Trophoblast cell (in vitro differentiated cells and primary cell): ENCODE measurements at regions not wholly inside any gene's neighbourhood (a gene's known extent, or its start where the extent isn't known, plus 50 kb on each side); places are given as distances from the start of the nearest gene placed in this dataset.
"Not testable (repeated sequence)": the region's sequence is repeated elsewhere in the genome, so short reads cannot be mapped to it uniquely, and the experiment has no call there.

Source experiments
- DNase-seq, 2 donors: peaks; one replicate each; pipeline ENCODE4 v3.0.0-alpha.2; 2016
- H2AFZ ChIP-seq: 2 replicates; pipeline ENCODE4 v1.6.1; 2013; ENCODE audit warnings: low read length, moderate library complexity, mild to moderate bottlenecking; ENCODE audit not compliant: insufficient read depth, poor library complexity
- H2AK5ac ChIP-seq: 2 replicates; pipeline ENCODE4 v1.6.1; 2013; ENCODE audit warnings: mild to moderate bottlenecking, low read length
- H2BK120ac ChIP-seq: 2 replicates; pipeline ENCODE4 v1.6.1; 2013; ENCODE audit warnings: low read length, mild to moderate bottlenecking, moderate library complexity; ENCODE audit not compliant: insufficient read depth, poor library complexity
- H2BK12ac ChIP-seq: 2 replicates; pipeline ENCODE4 v1.6.1; 2013; ENCODE audit warnings: mild to moderate bottlenecking, low read length, moderate library complexity
- H2BK5ac ChIP-seq: 2 replicates; pipeline ENCODE4 v1.6.1; 2013; ENCODE audit warnings: low read length, low read depth, moderate library complexity, mild to moderate bottlenecking; ENCODE audit not compliant: poor library complexity
- H3K14ac ChIP-seq: 2 replicates; pipeline ENCODE4 v1.6.1; 2013; ENCODE audit warnings: mild to moderate bottlenecking, low read length
- H3K18ac ChIP-seq: 2 replicates; pipeline ENCODE4 v1.6.1; 2013; ENCODE audit warnings: mild to moderate bottlenecking, low read length
- H3K23ac ChIP-seq: 2 replicates; pipeline ENCODE4 v1.6.1; 2013; ENCODE audit warnings: low read length
- H3K27ac ChIP-seq: 2 replicates; pipeline ENCODE4 v1.5.1; 2013; ENCODE audit warnings: low read depth, mild to moderate bottlenecking, inconsistent platforms, low read length, moderate library complexity
- H3K27me3 ChIP-seq: 2 replicates; pipeline ENCODE4 v1.6.1; 2013; ENCODE audit warnings: inconsistent platforms, mild to moderate bottlenecking, low read length, moderate library complexity; ENCODE audit not compliant: insufficient read depth
- H3K36me3 ChIP-seq, 2 experiments: 1 replicate in 1 of 2; 2 replicates in 1 of 2; pipeline ENCODE4 v1.6.1; 2013; ENCODE audit warnings: low read length in 2 of 2, mild to moderate bottlenecking in 2 of 2, moderate library complexity in 1 of 2; ENCODE audit not compliant: insufficient read depth in 2 of 2, control insufficient read depth in 1 of 2
- H3K4ac ChIP-seq: 2 replicates; pipeline ENCODE4 v1.6.1; 2013; ENCODE audit warnings: low read depth, mild to moderate bottlenecking, low read length, moderate library complexity
- H3K4me1 ChIP-seq, 2 experiments: 1 replicate in 1 of 2; 2 replicates in 1 of 2; pipeline ENCODE4 v1.6.1; 2013; ENCODE audit warnings: low read length in 2 of 2, mild to moderate bottlenecking in 2 of 2, moderate library complexity in 1 of 2; ENCODE audit not compliant: insufficient read depth in 2 of 2, control insufficient read depth in 1 of 2
- H3K4me2 ChIP-seq: 2 replicates; pipeline ENCODE4 v1.6.1; 2013; ENCODE audit warnings: inconsistent platforms, mild to moderate bottlenecking, low read length, moderate library complexity
- H3K4me3 ChIP-seq: 2 replicates; pipeline ENCODE4 v1.5.1; 2013; ENCODE audit warnings: mild to moderate bottlenecking, low read depth, low read length, inconsistent platforms
- H3K79me1 ChIP-seq: one replicate; pipeline ENCODE4 v1.6.1; 2013; ENCODE audit warnings: low read length
- H3K79me2 ChIP-seq: 2 replicates; pipeline ENCODE4 v1.6.1; 2013; ENCODE audit warnings: low read length, mild to moderate bottlenecking; ENCODE audit not compliant: control insufficient read depth, insufficient read depth, poor library complexity
- H3K9ac ChIP-seq: 2 replicates; pipeline ENCODE4 v1.6.1; 2013; ENCODE audit warnings: mild to moderate bottlenecking, low read length
- H3K9me3 ChIP-seq: 2 replicates; pipeline ENCODE4 v1.6.1; 2013; ENCODE audit warnings: low read depth, mild to moderate bottlenecking, control low read depth, inconsistent platforms, low read length; ENCODE audit not compliant: insufficient read depth
- H4K12ac ChIP-seq: 2 replicates; pipeline ENCODE4 v1.6.1; 2013; ENCODE audit warnings: low read depth, mild to moderate bottlenecking, low read length, moderate library complexity
- H4K8ac ChIP-seq: 2 replicates; pipeline ENCODE4 v1.6.1; 2013; ENCODE audit warnings: low read depth, mild to moderate bottlenecking, low read length, moderate library complexity
- H4K91ac ChIP-seq: one replicate; pipeline ENCODE4 v1.6.1; 2013; ENCODE audit warnings: low read depth, mild to moderate bottlenecking, low read length, moderate library complexity
- WGBS: extraction: QIAGEN DNeasy Blood & Tissue Kit; methylation state at CpG from one replicate; pipeline ENCODE4 v1.1.7; 2013; ENCODE audit warnings: missing lambda C conversion rate; ENCODE audit not compliant: insufficient read length, insufficient coverage; ENCODE audit errors: extremely low coverage; 5-methylcytosine and 5-hydroxymethylcytosine counted together

DNA sequence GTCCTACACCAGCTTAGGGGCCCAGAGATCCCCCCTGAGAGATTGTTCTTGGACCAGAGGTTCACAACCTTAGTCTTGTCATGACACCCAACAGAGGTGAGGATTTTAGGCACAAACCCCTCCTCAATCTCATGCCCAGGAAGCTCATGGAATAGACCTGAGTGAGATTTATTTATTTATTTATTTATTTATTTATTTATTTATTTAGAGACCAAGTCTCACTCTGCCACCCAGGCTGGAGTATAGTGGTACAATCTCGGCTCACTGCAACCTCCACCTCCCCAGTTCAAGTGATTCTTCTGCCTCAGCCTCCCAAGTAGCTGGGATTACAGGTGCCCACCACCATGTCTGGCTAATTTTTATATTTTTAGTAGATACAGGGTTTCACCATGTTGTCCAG, 71.4 kb upstream of the TSC22D1 start:
- not testable (repeated sequence) for H2AFZ ChIP-seq, H3K36me3 ChIP-seq, H3K14ac ChIP-seq, H3K4ac ChIP-seq, H2BK120ac ChIP-seq, H3K79me2 ChIP-seq, H4K12ac ChIP-seq, H3K9me3 ChIP-seq, H3K27me3 ChIP-seq, H2BK12ac ChIP-seq, H2BK5ac ChIP-seq, H3K79me1 ChIP-seq, H4K91ac ChIP-seq, H3K18ac ChIP-seq, H3K4me1 ChIP-seq, H4K8ac ChIP-seq, H3K4me3 ChIP-seq, H3K4me2 ChIP-seq, H2AK5ac ChIP-seq, H3K27ac ChIP-seq, H3K23ac ChIP-seq, DNase-seq, H3K9ac ChIP-seq
- no CpG with 5 or more reads among the region's 1 CpG for WGBS

DNA sequence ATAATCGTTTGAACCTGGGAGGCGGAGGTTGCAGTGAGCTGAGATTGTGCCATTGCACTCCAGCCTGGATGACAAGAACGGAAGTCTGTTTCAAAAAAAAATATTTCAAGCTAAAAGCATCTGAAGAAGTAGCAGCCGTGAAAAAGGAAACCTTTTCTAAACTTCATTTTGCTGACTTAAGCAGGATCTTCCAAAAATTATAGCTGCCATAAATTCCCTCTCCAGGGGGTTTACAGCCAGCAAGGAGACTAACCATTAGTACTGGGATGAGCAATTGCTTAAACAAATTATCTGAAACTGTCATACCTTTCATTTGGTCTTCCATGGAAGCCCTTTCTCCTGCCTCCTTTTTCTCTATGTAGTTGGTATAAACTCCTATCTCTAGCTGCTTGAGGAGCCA, 69.9 kb upstream of the TSC22D1 start:
- no CpG with 5 or more reads among the region's 4 CpGs for WGBS
- Histone ChIP-seq H3K4ac (no peak overlapping the region), H4K91ac (no peak overlapping the region), H3K27ac (no peak overlapping the region), H3K4me2 (no peak overlapping the region), H3K79me1 (no peaks in the 10 kb centered on the region), H3K27me3 (no peaks in the 10 kb centered on the region), H3K18ac (no peak overlapping the region), H4K8ac (no peak overlapping the region), H3K9ac (no peak overlapping the region), H2BK12ac (no peak overlapping the region), H3K4me1 (no peaks in the 10 kb centered on the region), H2BK120ac (no peak overlapping the region), H3K23ac (no peak overlapping the region), H3K4me3 (no peak overlapping the region), H2AK5ac (no peak overlapping the region), H2BK5ac (no peak overlapping the region), H3K79me2 (no peaks in the 10 kb centered on the region), H3K9me3 (no peaks in the 10 kb centered on the region), H2AFZ (no peak overlapping the region), H3K36me3 (no peaks in the 10 kb centered on the region), H4K12ac (no peak overlapping the region), H3K14ac (no peak overlapping the region)
- no peak for DNase-seq

DNA sequence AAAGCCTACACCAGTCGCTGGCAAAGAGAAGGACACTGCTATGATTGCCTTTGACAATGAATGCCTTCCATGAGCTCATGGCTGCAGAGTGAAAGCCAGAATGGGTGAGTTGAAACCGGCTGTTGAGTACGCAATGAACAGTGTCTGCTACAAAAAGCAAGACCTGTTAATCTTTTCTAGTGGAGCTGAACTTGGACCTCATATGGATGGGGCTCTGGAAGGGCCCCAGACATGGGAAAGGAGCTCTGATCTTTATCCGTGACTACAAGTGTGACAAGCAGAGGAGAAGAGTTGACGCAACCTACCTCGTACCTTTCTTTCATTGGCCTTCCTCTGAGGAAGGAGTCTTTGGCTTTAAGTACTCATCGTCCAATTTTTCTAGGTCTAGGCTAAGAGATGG, 67.1 kb upstream of the TSC22D1 start:
- H3K18ac ChIP-seq, result no peak overlapping the region
- no peaks in the 10 kb centered on the region for H3K79me1 ChIP-seq
- H3K27me3 ChIP-seq, result no peaks in the 10 kb centered on the region
- no peak overlapping the region for H3K4me2 ChIP-seq
- no peaks in the 10 kb centered on the region for H3K4me1 ChIP-seq
- no peak overlapping the region for H4K12ac ChIP-seq
- H2AFZ ChIP-seq, result no peak overlapping the region
- H2BK5ac ChIP-seq, result no peak overlapping the region
- H4K8ac ChIP-seq, result no peak overlapping the region
- H4K91ac ChIP-seq, result no peak overlapping the region
- H2BK12ac ChIP-seq, result no peak overlapping the region
- no CpG with 5 or more reads among the region's 7 CpGs for WGBS
- no peaks in the 10 kb centered on the region for H3K9me3 ChIP-seq
- no peak overlapping the region for H3K9ac ChIP-seq
- no peak overlapping the region for H3K23ac ChIP-seq
- H2BK120ac ChIP-seq, result no peak overlapping the region
- H3K4ac ChIP-seq, result no peak overlapping the region
- H2AK5ac ChIP-seq, result no peak overlapping the region
- no peaks in the 10 kb centered on the region for H3K36me3 ChIP-seq
- H3K27ac ChIP-seq, result no peak overlapping the region
- no peak overlapping the region for H3K14ac ChIP-seq
- H3K4me3 ChIP-seq, result no peak overlapping the region
- no peaks in the 10 kb centered on the region for H3K79me2 ChIP-seq
- DNase-seq, result no peak

DNA sequence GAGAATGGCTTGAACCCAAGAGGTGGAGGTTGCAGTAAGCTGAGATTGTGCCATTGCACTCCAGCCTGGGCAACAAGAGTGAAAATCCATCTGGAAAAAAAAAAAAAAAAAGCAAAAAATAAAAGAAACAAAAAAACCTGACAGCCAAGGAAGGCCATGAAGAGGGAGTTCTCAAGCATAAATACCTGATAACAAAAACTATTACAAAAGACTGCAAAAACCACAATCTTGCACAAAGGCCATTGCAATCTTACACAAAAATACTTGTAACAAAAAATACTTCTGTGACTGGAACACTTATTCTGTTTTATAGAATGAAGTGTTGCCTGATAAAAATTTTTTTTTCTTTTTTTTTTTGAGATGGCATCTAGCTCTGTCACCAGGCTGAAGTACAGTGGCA, 61.5 kb upstream of the TSC22D1 start:
- peaks cover 2% of the 10 kb centered on the region for H3K9me3 ChIP-seq
- H3K27ac ChIP-seq, result no peak overlapping the region
- no peak overlapping the region for H3K23ac ChIP-seq
- no peak overlapping the region for H2BK12ac ChIP-seq
- H2AK5ac ChIP-seq, result no peak overlapping the region
- no peaks in the 10 kb centered on the region for H3K79me1 ChIP-seq
- H3K9ac ChIP-seq, result no peak overlapping the region
- H4K91ac ChIP-seq, result no peak overlapping the region
- H2BK120ac ChIP-seq, result no peak overlapping the region
- no peak overlapping the region for H4K12ac ChIP-seq
- H3K27me3 ChIP-seq, result no peaks in the 10 kb centered on the region
- no peaks in the 10 kb centered on the region for H3K4me1 ChIP-seq
- no peak overlapping the region for H2BK5ac ChIP-seq
- H4K8ac ChIP-seq, result no peak overlapping the region
- no peak overlapping the region for H3K4ac ChIP-seq
- DNase-seq, result no peak
- H3K4me2 ChIP-seq, result no peak overlapping the region
- no peak overlapping the region for H3K4me3 ChIP-seq
- no peak overlapping the region for H3K14ac ChIP-seq
- no peak overlapping the region for H2AFZ ChIP-seq
- no peak overlapping the region for H3K18ac ChIP-seq
- no peaks in the 10 kb centered on the region for H3K79me2 ChIP-seq
- H3K36me3 ChIP-seq, result no peaks in the 10 kb centered on the region
